Left renal pelvis (tissue), 4 donors: ENCODE measurements at regions not wholly inside any gene's neighbourhood (a gene's known extent, or its start where the extent isn't known, plus 50 kb on each side); places are given as distances from the start of the nearest gene placed in this dataset.

Experiments
- DNase-seq, 4 donors: peaks; one replicate each; pipeline ENCODE4 v3.0.0-alpha.2; 2013; ENCODE audit warnings: low read depth in 4 of 4, low spot score in 3 of 4

DNA sequence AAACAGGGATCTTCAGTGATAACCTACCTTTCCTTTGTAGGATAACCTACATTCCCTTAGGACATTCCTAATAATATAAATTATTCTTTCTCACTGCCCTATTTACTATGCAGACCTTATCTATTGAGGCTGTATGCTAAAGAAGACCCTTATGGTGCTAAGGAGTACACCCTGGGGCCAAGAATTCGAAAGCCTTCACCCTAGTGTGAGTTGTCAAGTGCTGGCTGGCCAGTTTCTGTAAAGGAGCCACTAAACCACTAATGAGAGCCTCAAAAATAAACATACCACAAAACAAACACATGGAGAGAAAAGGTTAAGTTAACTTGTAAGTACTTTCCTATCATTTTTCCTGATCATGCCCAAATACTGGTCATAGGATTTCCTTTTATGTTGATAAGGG, 315.0 kb upstream of the CAMK1G start:
- DNase-seq, result no peak

DNA sequence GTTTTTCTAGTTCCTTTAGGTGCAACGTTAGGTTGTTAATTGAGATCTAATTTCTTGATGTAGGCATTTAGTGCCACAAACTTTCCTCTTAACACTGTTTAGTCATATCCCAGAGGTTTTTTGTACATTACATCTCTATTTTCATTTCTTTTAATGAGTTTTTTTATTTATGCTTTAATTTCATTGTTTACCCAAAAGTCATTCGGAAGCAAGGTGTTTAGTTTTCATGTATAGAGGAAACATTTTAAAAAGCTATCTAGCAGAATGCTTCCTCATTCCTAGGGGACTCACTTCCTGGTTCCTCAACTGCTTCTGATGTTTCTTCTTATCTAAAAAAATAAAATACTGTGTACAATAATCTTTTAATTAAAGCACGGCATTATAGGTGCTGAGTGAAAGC, 307.2 kb upstream of the CAMK1G start:
- no peak for DNase-seq

DNA sequence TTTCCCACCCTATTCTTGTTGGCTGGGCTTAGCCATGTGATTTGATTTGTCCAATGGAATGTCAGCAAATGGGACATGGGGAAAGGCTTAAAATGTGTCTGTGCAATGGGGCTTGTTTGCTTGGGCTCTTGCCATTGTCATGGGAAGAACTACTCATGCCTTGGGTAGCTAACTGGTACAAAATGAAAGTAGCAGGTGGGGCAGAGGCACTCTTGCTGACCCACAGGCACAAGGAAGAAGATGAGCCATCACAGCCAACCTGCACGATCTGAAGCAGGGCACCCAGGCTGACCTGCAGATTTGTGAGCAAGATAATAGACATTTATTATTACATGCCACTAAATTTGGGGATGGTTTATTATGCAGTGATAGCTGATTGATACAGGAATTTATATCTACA, 305.9 kb upstream of the CAMK1G start:
- DNase-seq, result no peak

DNA sequence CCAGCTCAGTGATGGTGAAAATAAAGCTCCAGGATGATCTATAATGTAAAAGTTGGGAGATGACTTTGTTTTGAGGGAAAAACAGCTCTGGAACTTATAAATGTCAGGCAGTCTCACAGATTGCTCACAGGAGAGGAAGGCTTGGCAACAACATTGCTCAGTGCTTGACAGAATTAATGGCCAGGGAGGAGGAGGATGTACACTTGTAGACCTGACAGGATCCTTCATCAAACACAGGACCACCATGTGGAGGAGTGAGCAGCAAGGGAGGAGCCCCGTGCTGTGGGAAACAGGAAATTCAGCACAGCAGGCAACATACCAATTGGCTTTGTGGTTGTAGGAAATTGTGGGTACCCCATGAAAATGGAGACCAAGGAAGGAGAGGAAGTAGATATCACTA, 291.8 kb upstream of the CAMK1G start:
- DNase-seq, result no peak

DNA sequence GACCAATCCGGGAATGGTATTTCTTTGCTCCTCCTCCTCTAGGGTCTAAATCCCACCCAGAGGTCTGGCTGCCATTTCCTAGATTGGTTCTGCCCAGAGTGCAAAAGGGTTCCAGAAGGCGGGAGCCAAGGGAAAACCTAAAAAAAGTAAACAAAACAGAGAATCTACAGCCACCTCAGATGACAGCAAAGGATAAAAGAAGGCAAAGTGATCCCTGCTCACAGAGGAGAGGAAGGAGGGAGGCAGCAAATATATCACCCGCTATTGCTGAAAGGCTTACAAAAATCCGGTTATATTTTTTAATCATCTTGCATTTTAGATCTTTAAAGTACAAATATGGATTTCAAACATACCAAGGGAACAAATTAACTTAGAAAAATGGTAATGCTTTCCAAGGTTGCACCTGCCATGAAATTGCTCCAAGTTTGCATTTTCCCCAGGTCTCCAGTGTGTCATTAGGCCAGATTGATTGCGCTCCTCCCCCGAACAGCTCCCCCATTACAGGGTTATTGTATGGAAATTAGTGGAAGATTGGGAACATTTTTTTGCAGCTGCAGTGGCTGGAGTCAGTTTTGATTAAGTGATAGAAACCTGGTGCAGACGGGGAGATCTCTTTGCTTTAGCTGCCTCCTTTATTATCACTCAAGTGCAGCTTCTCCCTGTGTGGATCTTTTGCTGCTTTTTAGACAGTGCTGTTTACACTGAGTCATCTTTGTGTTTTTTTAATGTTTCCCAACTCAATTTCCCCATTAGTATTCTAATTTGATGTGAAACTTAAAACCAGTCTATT, 280.5 kb upstream of the CAMK1G start:
- no peak for DNase-seq

DNA sequence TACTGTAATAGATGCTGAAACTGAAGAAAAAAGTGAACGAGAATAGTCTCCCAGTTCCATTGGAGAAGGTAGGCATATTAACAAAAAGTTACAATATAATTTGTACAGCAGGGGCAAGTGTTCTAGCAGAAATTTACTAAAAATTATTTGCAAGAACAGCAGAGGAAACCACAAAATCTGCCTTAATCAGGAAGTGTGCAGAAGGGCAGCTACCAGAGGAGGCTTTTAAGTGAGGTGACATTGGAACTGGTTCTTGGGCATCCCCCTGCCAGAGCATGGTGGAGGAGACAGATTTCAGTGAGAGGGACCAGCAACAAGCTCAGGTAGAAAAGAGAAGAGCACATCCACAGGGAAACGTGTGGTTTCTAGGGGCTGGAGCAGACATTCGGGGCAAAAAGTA, 279.3 kb upstream of the CAMK1G start:
- no peak for DNase-seq

DNA sequence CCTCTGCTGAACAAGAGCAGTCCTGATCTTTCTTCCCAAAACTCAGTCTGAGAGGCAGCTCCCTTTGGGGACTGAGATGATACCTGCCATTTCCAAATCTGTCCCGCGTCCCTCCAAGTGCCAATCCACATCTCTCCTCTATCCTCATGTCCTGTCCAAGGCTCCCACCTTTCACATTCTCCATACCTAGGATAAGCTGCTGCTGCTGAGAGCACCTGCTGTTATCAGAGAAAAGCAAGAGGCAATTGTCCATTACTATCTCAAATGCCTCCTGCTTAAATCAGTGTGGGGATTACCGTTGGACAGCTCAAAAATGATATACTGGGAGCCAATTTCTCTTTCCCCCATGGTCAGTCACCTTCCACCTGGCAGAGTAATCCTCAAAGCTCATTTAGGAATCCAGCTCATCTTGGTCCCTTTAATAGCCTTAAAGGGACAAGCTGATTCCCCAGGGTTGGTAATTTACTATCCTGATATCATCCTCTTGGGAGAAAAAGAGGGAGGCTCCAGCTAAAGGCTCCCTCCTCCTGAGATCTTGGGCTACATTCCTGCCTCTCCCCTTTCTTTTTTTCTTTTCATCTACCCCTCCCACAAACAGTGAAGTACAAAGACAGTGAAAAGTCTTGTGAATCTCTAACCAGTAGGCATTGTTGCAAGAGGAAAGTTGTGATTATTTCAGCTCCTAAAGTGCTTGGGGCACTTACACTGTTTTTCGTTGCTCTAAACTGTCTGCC, 278.1 kb upstream of the CAMK1G start:
- no peak for DNase-seq

DNA sequence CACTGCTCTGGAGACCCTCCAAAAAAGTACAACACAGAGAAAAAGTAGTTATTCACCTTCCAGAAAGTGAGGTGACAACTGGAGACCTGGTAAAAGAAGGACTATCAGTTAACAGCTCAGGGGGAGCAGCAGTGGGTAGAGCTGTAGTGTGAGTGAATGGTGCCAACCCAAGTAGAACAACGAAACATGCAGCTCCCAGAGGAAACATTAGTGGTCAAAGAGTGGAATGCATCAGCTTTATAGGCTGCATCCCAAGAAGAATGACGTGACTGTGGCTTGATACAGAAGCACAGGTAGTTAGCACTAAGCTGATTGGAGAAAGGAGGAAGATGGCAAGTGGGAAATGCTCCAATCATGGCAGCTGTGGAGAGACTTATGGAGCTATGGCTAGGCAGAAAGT, 275.7 kb upstream of the CAMK1G start:
- DNase-seq, result no peak

DNA sequence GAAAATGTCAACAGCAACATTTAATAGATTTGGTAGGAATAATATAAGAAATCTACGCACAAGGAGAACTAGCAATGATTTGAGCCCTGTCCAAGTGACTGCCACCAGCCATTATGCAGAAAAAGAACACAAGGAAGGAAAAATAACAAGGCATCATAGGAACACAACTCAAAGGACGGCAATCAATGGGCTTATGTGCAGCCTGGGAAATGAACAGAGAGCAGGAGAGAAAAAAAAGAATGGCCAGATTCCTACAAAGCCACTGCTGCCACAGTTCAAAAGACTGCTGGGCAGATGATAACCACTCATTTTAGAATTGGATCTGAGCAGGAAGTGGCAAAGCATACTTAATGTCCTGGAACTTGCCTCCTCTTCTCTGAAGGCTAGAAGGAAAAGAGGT, 274.3 kb upstream of the CAMK1G start:
- no peak for DNase-seq

DNA sequence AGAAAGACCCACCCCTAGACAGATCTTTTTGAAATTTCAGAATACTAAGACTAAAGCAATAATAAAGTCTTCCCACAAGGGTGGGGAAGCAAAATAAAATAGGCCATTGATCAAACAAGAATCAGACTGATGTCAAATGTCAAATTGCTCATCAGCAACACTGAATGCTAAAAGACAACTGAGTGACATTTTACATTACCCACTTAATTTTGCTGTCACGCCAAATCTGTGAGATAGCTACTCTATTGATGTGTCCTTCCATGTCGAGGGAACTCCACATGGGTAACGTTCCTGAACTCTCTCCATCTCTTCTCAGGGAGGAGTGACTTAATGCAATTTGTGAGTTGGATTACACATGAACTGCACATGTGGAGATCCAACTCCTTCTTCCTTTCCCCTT, 271.7 kb upstream of the CAMK1G start:
- DNase-seq, result no peak

DNA sequence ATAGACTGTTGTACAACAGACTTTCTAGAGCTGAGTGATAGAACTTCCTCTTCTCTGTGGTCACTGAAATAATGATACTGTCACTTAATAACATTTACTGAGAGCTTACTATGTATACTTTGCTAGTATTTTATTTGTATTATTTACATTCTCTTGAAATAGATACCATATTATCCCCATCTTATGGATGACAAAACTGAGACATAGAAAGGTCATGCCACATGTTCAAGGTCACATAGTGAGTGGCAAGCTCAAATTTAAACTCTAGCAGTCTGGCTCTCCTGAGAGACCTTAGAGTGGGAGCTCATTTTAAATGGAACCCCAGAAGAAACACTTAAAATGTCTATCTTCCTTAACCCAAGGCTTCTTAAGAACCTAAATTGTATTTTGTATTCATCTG, 266.6 kb upstream of the CAMK1G start:
- DNase-seq, result no peak

DNA sequence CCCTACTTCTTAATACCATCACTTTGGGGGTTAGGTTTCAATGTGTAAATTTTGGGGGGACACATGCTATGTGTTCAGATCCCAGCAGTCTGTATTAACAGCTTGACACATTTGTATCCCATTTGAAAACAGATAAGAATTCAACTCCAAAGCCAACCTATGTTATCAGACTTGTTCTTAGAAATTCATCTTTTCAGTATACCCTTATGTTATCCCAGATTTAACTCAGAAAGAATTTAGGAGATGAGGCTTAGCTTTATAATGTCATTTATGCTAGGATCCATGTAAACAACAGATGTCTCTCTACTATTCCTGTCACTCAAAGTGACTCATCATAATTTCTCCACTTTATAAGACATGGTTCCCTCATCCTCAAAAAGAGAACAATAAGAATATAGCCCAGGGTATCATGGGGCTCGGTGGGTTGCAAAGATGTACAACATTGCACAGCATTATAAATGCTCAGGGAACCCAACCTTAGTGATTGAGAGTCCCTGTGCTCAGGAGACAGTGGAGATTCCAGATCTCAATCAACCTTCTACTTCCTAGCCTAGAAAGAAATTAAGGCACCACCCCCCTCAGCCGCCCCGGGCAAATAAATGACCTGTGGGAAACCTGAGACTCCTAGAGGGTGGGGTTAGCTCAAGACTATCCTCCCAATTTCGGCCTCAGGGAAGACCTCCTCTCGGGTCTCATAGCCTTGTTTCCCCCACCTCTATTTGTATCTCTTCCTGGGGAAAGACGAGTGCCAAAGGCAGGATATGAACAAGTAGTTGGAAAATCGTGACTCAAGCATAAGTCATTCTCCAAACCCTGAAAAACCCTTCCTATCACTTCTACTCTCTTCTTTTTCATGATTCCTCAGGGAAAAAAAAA, 265.1 kb upstream of the CAMK1G start:
- DNase-seq, result no peak

DNA sequence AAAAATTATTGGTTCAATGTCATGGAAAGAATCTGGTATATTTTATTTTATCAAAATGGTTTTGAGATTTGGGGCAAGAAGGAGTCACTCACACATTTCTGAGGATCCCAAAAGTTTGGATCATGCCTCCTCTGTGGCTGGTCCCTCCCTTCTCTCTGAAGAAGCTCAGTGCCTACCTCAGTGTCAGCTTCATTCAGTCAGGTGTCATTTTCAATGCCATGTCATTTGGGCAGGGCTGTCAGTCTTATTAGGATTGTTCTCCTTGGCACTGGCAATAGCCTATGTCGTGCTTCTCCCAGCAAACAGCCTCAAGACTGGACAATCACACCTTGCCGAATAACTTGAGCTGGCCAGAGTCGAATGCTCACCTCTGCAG, 264.5 kb upstream of the CAMK1G start:
- no peak for DNase-seq

DNA sequence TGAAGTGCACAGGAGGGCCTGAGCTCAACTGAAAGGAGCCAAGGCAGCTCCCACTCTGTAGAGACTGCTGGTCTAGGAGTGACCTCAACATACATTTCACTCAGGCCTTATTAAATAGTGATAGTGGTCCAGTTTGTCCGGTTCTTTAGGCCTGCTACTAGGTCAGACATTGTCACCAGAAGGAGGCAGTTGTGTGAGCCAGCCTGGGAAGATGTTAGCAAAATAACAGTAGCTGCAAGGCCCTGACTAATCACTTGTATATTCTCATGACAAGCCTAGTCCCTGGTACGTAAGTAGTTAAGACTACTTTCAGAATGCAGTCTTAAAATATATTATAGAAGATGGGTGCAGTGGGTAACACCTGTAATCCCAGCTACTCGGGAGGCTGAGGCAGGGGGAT, 264.0 kb upstream of the CAMK1G start:
- no peak for DNase-seq

DNA sequence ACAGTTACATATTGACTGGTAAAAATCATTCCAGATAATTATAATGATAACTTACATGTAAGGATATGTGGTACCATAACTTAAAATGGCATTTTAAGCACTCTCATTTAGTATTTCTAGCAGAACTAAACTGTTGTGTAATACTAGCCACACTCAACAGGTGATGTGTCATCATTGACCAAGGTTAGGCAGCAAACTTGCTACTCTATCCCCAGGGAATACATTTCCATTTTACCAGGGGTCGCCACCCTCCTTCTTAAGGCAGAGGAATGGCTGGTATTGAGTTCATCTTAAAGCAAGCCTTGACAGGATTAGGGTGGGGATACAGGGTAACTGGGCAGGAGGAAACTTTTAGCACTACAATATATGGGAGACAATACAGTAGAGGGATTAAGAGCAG, 259.8 kb upstream of the CAMK1G start:
- DNase-seq, result no peak

DNA sequence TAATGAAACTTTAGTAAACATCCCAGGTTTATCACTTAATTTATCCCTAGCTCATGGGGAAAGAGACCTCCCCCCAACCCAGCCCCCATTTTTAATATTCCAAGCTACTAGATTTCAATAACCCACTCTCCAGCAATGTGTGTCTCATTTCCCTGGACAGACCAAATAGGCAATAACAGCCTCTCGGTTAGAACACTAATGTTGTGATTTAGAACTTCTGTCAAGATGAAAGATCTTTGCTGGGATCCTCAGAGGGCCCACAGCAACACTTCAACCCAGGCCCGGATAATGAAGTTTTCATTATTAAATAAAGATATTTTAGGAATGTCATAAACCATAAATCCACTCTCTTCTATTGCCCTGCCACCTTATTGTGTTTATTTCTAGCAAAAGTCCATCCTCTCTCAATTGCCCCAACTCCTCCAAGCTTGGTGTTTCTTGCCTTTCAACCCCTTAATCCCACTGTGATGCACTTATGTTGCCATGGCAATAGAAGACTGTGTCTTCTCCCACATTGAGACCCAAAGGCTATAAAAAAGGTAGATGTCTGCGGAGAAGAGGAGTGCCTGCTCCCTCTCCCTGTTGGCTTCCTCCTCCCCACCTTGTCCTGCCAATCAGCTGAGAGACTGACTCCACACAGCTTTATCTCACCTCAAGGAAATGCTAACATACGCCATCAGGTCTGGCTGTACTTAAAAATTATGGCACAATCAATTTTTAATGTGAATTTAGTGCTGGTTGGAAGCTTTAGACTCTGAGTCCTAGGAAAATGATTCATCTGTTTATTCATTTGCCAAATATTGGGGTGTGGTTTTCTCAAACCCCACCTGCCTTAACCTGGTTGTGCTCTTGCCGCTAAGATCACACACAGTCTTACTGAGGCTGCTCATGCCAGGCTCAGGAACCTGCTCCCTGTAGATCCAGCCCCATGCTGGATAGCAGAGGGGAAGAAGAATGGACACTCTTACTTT, 258.3 kb upstream of the CAMK1G start:
- no peak for DNase-seq

DNA sequence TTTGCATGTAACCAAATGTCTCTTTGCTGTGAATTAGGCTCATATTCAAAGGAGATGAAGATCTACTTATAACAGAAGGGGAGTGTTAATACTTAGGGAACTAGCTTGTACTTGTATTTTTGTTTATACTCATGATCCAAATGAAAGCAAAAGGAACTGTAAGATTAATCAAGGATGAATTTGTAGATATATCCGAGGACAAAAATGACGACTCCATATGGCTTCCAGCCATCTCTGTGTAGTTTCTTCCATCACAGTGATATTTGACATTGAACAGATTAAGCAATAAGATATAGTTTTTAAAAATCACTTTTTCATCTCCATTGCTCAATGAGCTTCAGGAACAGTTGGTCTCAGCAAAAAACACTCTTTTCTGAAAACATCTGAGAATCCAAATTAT, 257.4 kb upstream of the CAMK1G start:
- DNase-seq, result no peak

DNA sequence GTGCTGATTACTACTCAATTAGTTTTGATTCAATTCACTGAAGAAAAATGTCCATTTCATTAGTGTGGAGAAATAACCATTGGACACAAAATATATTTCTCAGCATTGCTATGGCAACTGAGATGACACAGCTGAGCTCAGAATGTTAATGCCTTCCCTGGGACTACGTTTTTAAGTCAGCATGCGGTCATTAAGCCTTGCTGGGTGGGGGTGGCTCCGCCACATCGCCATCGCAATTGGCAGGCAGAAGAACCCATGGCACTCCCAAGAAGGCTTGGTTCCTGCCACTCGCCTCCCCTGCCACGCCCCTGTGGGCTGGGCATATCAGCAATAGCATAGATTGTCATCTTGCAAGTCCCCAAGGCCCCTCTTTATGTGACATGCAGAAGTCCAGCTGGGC, 256.7 kb upstream of the CAMK1G start:
- DNase-seq, result no peak

DNA sequence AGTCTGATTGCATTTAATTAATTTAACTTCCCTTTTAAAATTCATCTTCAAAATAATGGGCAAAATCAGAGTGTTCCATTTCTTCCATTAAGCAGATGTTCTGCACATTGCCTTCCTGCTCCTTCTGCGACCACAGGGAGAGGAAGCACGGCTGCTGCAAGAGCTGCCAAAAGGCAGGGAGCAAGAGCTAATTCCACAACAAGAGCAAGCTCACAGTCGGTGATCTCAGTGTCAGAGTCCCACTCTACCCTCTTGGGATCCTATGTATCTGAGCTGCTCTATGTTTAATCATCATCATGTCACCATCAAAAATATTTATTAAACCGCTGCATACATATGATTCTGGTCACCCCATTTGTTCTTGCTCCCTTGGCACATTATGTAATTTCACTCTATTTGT, 255.3 kb upstream of the CAMK1G start:
- no peak for DNase-seq

DNA sequence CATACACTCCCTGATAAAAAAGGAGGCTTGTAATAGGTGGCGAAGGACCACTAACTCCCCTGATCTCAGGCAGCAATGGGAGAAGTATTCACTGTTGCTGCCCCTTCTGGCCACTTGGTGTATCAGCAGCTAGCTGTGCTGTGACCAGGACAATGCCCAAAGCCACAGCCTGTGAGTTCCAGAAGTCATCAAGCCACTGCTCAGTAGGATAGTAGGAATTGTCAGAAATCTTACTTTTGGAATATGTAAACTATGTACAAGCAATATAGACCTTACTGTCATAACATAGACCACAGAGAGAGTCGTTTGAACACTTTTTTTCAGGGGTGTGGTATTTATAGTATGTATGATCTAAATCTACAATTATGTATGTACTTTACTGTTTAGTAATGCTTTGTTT, 248.3 kb upstream of the CAMK1G start:
- no peak for DNase-seq
